Body of pancreas (tissue), 4 donors: ENCODE measurements at regions not wholly inside any gene's neighbourhood (a gene's known extent, or its start where the extent isn't known, plus 50 kb on each side); places are given as distances from the start of the nearest gene placed in this dataset.

Experiments used
- ATAC-seq: fragments of 150-250 bp; one replicate; pipeline ENCODE4 v1.9.1; 2016
- DNase-seq, 4 donors: peaks; one replicate each; pipeline ENCODE4 v3.0.0-alpha.2; 2019
- H3K27ac ChIP-seq, 4 donors: fragments of 200-600 bp; sonication (generic); 1 replicate in 3 of 4; 2 replicates in 1 of 4; pipeline versions ENCODE4 v1.5.1 to v1.6.1; 2016 to 2019; ENCODE audit warnings: mild to moderate bottlenecking in 1 of 4, mixed read lengths in 1 of 4, moderate library complexity in 1 of 4
- H3K27me3 ChIP-seq, 2 donors: fragments of 200-600 bp; sonication (generic); one replicate each; pipeline ENCODE4 v1.6.0; 2016; ENCODE audit warnings: mild to moderate bottlenecking in 1 of 2
- H3K36me3 ChIP-seq, 2 donors: fragments of 200-600 bp; sonication (generic); replicated peaks in 1 of 2; 2 replicates each; pipeline ENCODE4 v1.5.1; 2016; ENCODE audit warnings: low read depth in 2 of 2; ENCODE audit not compliant: insufficient read depth in 1 of 2
- H3K4me1 ChIP-seq: fragments of 200-600 bp; sonication (generic); one replicate; pipeline ENCODE4 v1.6.0; 2016
- H3K4me3 ChIP-seq, 2 donors: fragments of 200-600 bp; sonication (generic); 1 replicate in 1 of 2; 2 replicates in 1 of 2; pipeline ENCODE4 v1.5.1; 2016 to 2019
- H3K9me3 ChIP-seq, 3 donors: fragments of 200-600 bp; sonication (generic); 1 replicate in 2 of 3; 2 replicates in 1 of 3; pipeline ENCODE4 v1.5.1; 2016
- POLR2A ChIP-seq, 3 donors: fragments of 450-650 bp; IDR thresholded peaks; one replicate each; pipeline ENCODE4 v1.6.1; 2016; ENCODE audit warnings: antibody characterized with exemption in 3 of 3, mild to moderate bottlenecking in 2 of 3
- WGBS, 2 donors: methylation state at CpG; one replicate each; pipeline ENCODE4 v1.1.5; 2017; 5-methylcytosine and 5-hydroxymethylcytosine counted together
- intact Hi-C: fragments of 100-400 bp; cut with DNase I; formaldehyde crosslinking; loops from one replicate; pipeline ENCODE4 v1.15.1; 2023
- TF ChIP-seq, protein P1 (sequence below), 7 experiments: fragments of 450-650 bp in 4 of 7; fragments of 200-600 bp in 3 of 7; sonication (generic) in 3 of 7; IDR thresholded peaks; one replicate each; pipeline ENCODE4 v1.5.1; 2016 to 2019; ENCODE audit warnings: antibody characterized with exemption in 7 of 7

DNA sequence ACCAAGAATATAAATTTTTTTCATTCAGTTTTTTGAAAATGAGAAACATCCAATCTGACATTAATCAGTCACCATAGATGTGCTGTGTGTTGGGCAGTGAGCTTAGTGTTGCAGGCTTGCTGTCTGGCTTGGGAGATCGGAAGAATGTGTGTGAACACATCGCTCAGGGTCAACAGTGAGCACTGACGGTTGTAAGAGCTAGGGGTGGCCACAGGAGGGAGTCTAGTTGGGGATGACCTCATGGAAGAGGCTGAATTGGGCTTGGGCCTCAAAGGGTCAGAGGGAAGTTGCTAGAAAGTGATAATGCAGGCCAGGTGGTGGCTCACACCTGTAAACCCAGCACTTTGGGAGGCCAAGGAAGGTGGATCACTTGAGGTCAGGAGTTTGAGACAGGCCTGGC lies 375.4 kb downstream of the DDX10 start:
- no peak for TF ChIP-seq POLR2A (IDR thresholded peaks at IDR 0.05)
- TF ChIP-seq, protein P1, sequence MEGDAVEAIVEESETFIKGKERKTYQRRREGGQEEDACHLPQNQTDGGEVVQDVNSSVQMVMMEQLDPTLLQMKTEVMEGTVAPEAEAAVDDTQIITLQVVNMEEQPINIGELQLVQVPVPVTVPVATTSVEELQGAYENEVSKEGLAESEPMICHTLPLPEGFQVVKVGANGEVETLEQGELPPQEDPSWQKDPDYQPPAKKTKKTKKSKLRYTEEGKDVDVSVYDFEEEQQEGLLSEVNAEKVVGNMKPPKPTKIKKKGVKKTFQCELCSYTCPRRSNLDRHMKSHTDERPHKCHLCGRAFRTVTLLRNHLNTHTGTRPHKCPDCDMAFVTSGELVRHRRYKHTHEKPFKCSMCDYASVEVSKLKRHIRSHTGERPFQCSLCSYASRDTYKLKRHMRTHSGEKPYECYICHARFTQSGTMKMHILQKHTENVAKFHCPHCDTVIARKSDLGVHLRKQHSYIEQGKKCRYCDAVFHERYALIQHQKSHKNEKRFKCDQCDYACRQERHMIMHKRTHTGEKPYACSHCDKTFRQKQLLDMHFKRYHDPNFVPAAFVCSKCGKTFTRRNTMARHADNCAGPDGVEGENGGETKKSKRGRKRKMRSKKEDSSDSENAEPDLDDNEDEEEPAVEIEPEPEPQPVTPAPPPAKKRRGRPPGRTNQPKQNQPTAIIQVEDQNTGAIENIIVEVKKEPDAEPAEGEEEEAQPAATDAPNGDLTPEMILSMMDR (IDR thresholded peaks at IDR 0.05): no peak
- intact Hi-C loops: no loop called here
- WGBS, 2 donors: 64 to 69% methylated on average over 3 of the region's 3 CpGs
- DNase-seq: no peak
- no peak for ATAC-seq
- H3K36me3 ChIP-seq: no peaks in the 10 kb centered on the region
- H3K4me3 ChIP-seq: no peak overlapping the region
- H3K4me1 ChIP-seq: no peaks in the 10 kb centered on the region
- no peak overlapping the region for H3K27ac ChIP-seq
- H3K27me3 ChIP-seq: no peaks in the 10 kb centered on the region
- no peaks in the 10 kb centered on the region for H3K9me3 ChIP-seq

DNA sequence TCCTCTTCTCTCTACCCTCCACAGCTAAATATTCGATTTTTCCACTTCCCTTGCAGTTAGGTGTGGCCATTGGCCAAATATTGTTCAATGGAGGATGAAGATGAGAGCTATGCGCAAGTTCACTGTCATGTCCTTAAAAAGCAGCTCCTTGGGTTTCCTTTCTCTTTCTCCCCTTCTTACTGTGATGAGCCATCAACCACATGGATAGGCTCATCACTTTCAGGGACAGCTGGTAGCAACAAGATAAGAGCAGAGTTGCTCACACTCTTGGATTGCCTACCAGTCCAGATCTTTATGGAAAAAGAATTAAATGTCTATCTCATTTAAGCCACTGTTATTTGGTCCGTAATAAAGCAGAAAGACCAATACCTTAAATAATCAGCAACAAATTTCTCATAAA lies 377.0 kb downstream of the DDX10 start:
- ATAC-seq (no peak), DNase-seq (no peak)
- no peaks in the 10 kb centered on the region for H3K36me3 ChIP-seq
- H3K27me3 ChIP-seq: no peaks in the 10 kb centered on the region
- no peaks in the 10 kb centered on the region for H3K4me1 ChIP-seq
- 62 to 69% methylated on average over 3 of the region's 3 CpGs for WGBS, 2 donors
- TF ChIP-seq, protein P1 (IDR thresholded peaks at IDR 0.05): no peak
- TF ChIP-seq POLR2A (IDR thresholded peaks at IDR 0.05): no peak
- H3K27ac ChIP-seq: no peak overlapping the region
- no peaks in the 10 kb centered on the region for H3K9me3 ChIP-seq
- no peak overlapping the region for H3K4me3 ChIP-seq
- intact Hi-C loops: no loop called here

DNA sequence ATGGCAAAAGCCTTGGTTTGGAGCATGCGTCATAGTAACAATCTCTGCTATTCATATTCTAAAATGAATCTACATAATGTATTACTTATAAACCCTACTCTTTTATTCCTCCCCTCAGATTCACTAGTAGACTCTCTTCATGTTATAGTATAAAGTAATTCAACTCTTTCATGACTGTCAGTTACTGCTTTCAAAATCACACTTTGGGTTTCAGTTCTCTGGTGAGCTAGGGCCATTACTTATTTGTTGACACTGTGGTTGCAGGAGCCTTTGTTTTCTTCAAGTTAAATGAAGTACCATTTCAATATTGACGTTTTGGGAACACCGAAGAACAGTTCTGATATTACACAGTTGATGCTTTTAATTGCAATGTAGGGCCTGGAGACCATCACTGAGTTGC lies 378.4 kb downstream of the DDX10 start:
- 38% methylated on average over 3 of the region's 3 CpGs for WGBS, 2 donors
- Histone ChIP-seq H3K9me3 (no peaks in the 10 kb centered on the region), H3K27me3 (no peaks in the 10 kb centered on the region), H3K36me3 (no peaks in the 10 kb centered on the region), H3K27ac (no peak overlapping the region), H3K4me3 (no peak overlapping the region), H3K4me1 (no peaks in the 10 kb centered on the region)
- intact Hi-C loops: no loop called here
- ATAC-seq (no peak), DNase-seq (no peak)
- TF ChIP-seq POLR2A (IDR thresholded peaks at IDR 0.05): no peak
- TF ChIP-seq, protein P1 (IDR thresholded peaks at IDR 0.05): no peak

DNA sequence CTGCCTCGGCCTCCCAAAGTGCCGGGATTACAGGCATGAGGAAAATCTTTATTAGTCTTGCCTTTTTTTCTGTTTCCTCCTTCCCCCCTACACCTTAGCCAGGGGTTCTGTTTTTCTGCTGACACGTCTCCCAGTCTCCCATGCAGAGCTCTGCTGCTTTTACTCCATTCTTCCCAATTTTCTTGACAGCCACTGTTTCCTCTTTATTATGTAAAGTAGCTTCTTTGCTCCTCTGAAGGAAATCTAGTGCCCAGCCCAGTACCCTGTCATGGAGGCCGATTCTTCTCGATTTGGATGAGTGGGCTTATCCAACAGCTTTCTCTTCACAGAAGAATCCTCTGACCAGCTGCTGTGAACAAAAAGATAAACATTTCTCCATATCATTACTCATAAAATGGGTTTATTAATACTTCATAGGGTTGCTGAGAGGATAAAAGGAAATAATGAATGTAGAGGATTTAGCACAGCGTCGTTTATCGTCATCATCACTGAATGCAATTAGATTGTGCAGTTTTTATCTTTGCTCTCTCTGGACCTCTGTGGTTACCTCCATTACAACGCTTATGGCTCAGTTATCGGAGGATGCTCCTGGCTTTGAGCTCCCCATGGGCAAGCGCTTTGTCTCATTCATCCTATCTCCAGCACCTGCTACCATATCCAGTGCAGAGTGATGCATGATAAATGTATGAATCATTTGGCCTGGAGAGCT lies 375.6 kb upstream of the C11orf87 start:
- no peak overlapping the region for H3K27ac ChIP-seq
- DNase-seq (no peak), ATAC-seq (no peak)
- H3K9me3 ChIP-seq: no peaks in the 10 kb centered on the region
- H3K4me3 ChIP-seq: no peak overlapping the region
- intact Hi-C loops: no loop called here
- TF ChIP-seq, protein P1 (IDR thresholded peaks at IDR 0.05): no peak
- TF ChIP-seq POLR2A (IDR thresholded peaks at IDR 0.05): no peak
- H3K4me1 ChIP-seq: no peaks in the 10 kb centered on the region
- no peaks in the 10 kb centered on the region for H3K36me3 ChIP-seq
- WGBS, 2 donors: 75 to 82% methylated on average over 11 of the region's 11 CpGs
- no peaks in the 10 kb centered on the region for H3K27me3 ChIP-seq

DNA sequence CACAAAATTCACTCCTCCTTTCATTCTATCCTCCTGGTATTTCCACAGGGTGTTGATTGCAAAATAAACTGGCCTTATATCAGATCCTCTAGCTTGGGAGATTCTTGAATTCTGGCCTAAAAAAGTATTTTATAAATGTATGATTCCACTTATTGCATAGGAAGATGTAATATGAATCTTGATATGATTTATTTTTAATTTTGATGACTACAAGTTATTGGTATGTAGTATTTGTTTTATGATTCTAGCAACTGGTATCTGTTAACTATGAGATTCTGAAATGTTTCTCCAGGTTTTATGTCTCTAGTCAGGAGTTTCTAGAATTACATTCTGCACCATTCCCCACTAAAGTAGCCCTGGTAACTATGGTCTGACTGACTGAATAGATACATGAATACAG lies 373.9 kb upstream of the C11orf87 start:
- Histone ChIP-seq H3K27ac (no peak overlapping the region), H3K4me3 (no peak overlapping the region), H3K36me3 (no peaks in the 10 kb centered on the region), H3K9me3 (no peaks in the 10 kb centered on the region), H3K4me1 (no peaks in the 10 kb centered on the region), H3K27me3 (no peaks in the 10 kb centered on the region)
- DNase-seq (no peak), ATAC-seq (no peak)
- TF ChIP-seq, protein P1 (IDR thresholded peaks at IDR 0.05): no peak
- no peak for TF ChIP-seq POLR2A (IDR thresholded peaks at IDR 0.05)
- intact Hi-C loops: no loop called here
